IPS-NIHi7 (cell line): ENCODE measurements at regions not wholly inside any gene's neighbourhood (a gene's known extent, or its start where the extent isn't known, plus 50 kb on each side); places are given as distances from the start of the nearest gene placed in this dataset.

Experiments
- DNase-seq: peaks from one replicate; pipeline ENCODE4 v3.0.0; 2012; ENCODE audit warnings: mixed read lengths; ENCODE audit errors: extremely low spot score

- DNase-seq, result no peak
Measured at GRCh38 chr22:48869161-48869560, 958.5 kb downstream of the BRD1 start.

GRCh38 chr22:48868554-48868953 is 959.1 kb downstream of the BRD1 start:
- DNase-seq, result no peak

GRCh38 chr22:48867891-48868290 is 959.8 kb downstream of the BRD1 start:
- no peak for DNase-seq

- no peak for DNase-seq
Measured at GRCh38 chr22:48866906-48867681, 960.6 kb downstream of the BRD1 start.

GRCh38 chr22:48864748-48865147 is 962.9 kb downstream of the BRD1 start:
- no peak for DNase-seq

GRCh38 chr22:48863965-48864528 is 963.6 kb downstream of the BRD1 start:
- no peak for DNase-seq

- DNase-seq, result no peak
Measured at GRCh38 chr22:48860557-48860956, 967.1 kb downstream of the BRD1 start.

- no peak for DNase-seq
Measured at GRCh38 chr22:48858856-48859255, 968.8 kb downstream of the BRD1 start.

- DNase-seq, result no peak
Measured at GRCh38 chr22:48858121-48858520, 969.6 kb downstream of the BRD1 start.

GRCh38 chr22:48857202-48857805 is 970.4 kb downstream of the BRD1 start:
- DNase-seq, result no peak

GRCh38 chr22:48856308-48856615 is 971.4 kb downstream of the BRD1 start:
- DNase-seq, result peak; percentile 4

GRCh38 chr22:48855593-48856307 is 971.9 kb downstream of the BRD1 start:
- peak; percentile 3 for DNase-seq

- no peak for DNase-seq
Measured at GRCh38 chr22:48855013-48855412, 972.7 kb downstream of the BRD1 start.

- no peak for DNase-seq
Measured at GRCh38 chr22:48853627-48854240, 973.9 kb downstream of the BRD1 start.

- DNase-seq, result no peak
Measured at GRCh38 chr22:48851933-48852549, 975.6 kb downstream of the BRD1 start.

- no peak for DNase-seq
Measured at GRCh38 chr22:48850658-48851287, 976.9 kb downstream of the BRD1 start.

- DNase-seq, result no peak
Measured at GRCh38 chr22:48849963-48850657, 977.6 kb downstream of the BRD1 start.

GRCh38 chr22:48849219-48849912 is 978.3 kb downstream of the BRD1 start:
- DNase-seq, result no peak

GRCh38 chr22:48846200-48846599 is 981.5 kb downstream of the BRD1 start:
- DNase-seq, result no peak

GRCh38 chr22:48845356-48845936 is 982.2 kb downstream of the BRD1 start:
- no peak for DNase-seq
